Vagina (tissue), 2 donors: ENCODE measurements at regions not wholly inside any gene's neighbourhood (a gene's known extent, or its start where the extent isn't known, plus 50 kb on each side); places are given as distances from the start of the nearest gene placed in this dataset.

Experiments used
- POLR2A ChIP-seq, 2 donors: fragments of 450-650 bp; IDR thresholded peaks; one replicate each; pipeline ENCODE4 v1.6.1; 2017; ENCODE audit warnings: antibody characterized with exemption in 2 of 2, mild to moderate bottlenecking in 2 of 2, moderate library complexity in 2 of 2
- POLR2AphosphoS5 ChIP-seq, 2 donors: sonication (generic); formaldehyde crosslinking; IDR thresholded peaks; one replicate each; pipeline ENCODE4 v1.9.0; 2017; ENCODE audit warnings: antibody characterized with exemption in 2 of 2, mild to moderate bottlenecking in 2 of 2, low read depth in 1 of 2; ENCODE audit not compliant: insufficient read depth in 1 of 2
- TF ChIP-seq, protein P1 (sequence below), 3 experiments: fragments of 450-650 bp in 2 of 3; fragments of 200-600 bp in 1 of 3; sonication (generic) in 1 of 3; IDR thresholded peaks; one replicate each; pipeline ENCODE4 v1.5.1; 2017 to 2019; ENCODE audit warnings: antibody characterized with exemption in 3 of 3, mild to moderate bottlenecking in 2 of 3, moderate library complexity in 2 of 3

DNA sequence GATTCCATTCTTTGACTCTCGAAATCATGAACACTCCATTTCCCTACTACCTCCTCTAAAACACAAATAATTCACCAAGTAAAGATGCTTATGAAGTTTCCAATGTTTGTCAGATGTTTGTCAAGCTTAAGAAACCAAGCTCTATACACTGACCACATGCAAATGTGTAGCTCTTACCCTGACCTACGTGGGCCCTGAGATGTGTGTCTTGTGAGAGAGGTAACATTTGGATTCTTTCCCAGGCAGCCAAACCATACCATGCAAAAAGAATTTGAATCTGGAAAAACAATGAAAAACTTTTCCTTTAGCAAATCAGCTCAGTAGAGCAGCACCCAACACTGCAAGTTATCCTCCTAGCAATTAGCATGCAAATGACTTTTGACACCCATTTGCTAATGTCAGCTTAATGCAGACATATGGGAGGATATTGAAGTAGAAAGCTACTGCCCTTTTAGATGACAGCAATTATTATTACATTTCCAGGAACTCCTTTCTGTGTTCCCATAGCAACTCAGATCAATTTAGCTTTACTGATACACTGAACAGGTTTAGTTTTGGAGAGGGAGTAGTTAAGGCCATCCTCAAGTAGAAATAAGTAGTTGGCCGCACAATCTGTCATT is 83.2 kb upstream of the RGS4 start:
- no peak for TF ChIP-seq POLR2A (IDR thresholded peaks at IDR 0.05)
- TF ChIP-seq, protein P1, sequence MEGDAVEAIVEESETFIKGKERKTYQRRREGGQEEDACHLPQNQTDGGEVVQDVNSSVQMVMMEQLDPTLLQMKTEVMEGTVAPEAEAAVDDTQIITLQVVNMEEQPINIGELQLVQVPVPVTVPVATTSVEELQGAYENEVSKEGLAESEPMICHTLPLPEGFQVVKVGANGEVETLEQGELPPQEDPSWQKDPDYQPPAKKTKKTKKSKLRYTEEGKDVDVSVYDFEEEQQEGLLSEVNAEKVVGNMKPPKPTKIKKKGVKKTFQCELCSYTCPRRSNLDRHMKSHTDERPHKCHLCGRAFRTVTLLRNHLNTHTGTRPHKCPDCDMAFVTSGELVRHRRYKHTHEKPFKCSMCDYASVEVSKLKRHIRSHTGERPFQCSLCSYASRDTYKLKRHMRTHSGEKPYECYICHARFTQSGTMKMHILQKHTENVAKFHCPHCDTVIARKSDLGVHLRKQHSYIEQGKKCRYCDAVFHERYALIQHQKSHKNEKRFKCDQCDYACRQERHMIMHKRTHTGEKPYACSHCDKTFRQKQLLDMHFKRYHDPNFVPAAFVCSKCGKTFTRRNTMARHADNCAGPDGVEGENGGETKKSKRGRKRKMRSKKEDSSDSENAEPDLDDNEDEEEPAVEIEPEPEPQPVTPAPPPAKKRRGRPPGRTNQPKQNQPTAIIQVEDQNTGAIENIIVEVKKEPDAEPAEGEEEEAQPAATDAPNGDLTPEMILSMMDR (IDR thresholded peaks at IDR 0.05), result no peak
- TF ChIP-seq POLR2AphosphoS5 (IDR thresholded peaks at IDR 0.05; ENCODE audit: insufficient read depth in 1 of 2, low read depth in 1 of 2), result no peak
